Ovary (tissue), 7 donors: ENCODE measurements at regions not wholly inside any gene's neighbourhood (a gene's known extent, or its start where the extent isn't known, plus 50 kb on each side); places are given as distances from the start of the nearest gene placed in this dataset.

Source experiments
- DNase-seq, 5 donors: peaks; one replicate each; pipeline ENCODE4 v3.0.0-alpha.2; 2019 to 2020
- H3K27ac ChIP-seq, 2 donors: fragments of 200-600 bp; one replicate each; pipeline versions ENCODE4 v1.5.1 to v1.8.0; 2019 to 2022
- H3K27me3 ChIP-seq: fragments of 200-600 bp; one replicate; pipeline ENCODE4 v1.8.0; 2022
- H3K36me3 ChIP-seq: fragments of 200-600 bp; sonication (generic); one replicate; pipeline ENCODE4 v1.5.1; 2019
- H3K4me1 ChIP-seq: one replicate; pipeline ENCODE4 v1.8.1; 2013; ENCODE audit warnings: mild to moderate bottlenecking, moderate library complexity; ENCODE audit not compliant: insufficient read depth
- H3K4me3 ChIP-seq: fragments of 200-600 bp; sonication (generic); one replicate; pipeline ENCODE4 v1.5.1; 2017
- H3K9me3 ChIP-seq, 2 donors: fragments of 200-600 bp in 1 of 2; sonication (generic) in 1 of 2; one replicate each; pipeline versions ENCODE4 v1.5.1 to v1.8.1; 2013 to 2019; ENCODE audit warnings: mild to moderate bottlenecking in 1 of 2, moderate library complexity in 1 of 2
- EP300 ChIP-seq: sonication (generic); formaldehyde crosslinking; IDR thresholded peaks from one replicate; pipeline ENCODE4 v1.6.1; 2017; ENCODE audit warnings: antibody characterized with exemption
- POLR2A ChIP-seq: fragments of 450-650 bp; IDR thresholded peaks from one replicate; pipeline ENCODE4 v1.6.1; 2017; ENCODE audit warnings: antibody characterized with exemption, mild to moderate bottlenecking, moderate library complexity
- WGBS, 3 donors: extraction: QIAGEN DNeasy Blood & Tissue Kit in 1 of 3; methylation state at CpG; one replicate each; pipeline versions ENCODE4 v1.1.5 to v1.1.7; 2013 to 2017; 5-methylcytosine and 5-hydroxymethylcytosine counted together
- intact Hi-C, 4 donors: fragments of 100-400 bp; cut with DNase I; formaldehyde crosslinking; loops; one replicate each; pipeline versions ENCODE4 v1.11.0 to v1.15.1; 2022 to 2023
- TF ChIP-seq, protein P1 (sequence below), 3 donors: fragments of 450-650 bp in 2 of 3; fragments of 200-600 bp in 1 of 3; IDR thresholded peaks; one replicate each; pipeline versions ENCODE4 v1.5.1 to v1.8.0; 2016 to 2022; ENCODE audit warnings: antibody characterized with exemption in 3 of 3, mild to moderate bottlenecking in 1 of 3
- donor health status: DM: no; HTN: no; CAD: no; lungs with moderate emphysema.
- donor health status: DM: no; HTN: no; CAD: no.
- donor health status: Bipolar disorder and iron deficiency.
- donor health status: DM: no; HTN: no; CAD: no.
- donor health status: DM: yes; HTN: yes; CAD: no.

DNA sequence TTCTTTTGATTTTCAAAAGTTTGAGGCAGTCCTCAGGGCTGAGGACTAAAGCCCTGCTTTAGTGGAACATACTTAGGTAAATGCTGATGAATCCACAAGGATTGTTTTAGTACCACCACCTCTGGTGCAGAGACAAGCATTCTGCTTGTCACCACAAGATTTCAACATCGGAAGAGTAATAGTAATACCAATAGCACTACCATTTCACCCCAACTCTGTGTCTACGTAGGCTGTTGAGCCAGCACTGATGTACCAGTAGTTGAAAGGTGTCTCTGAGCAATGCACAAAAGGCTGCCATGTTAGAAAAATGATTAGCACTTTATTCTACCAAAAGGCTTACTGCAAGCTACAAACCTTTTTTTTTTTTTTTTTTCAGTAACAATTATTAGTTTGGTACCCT, 213.2 kb upstream of the SLC24A2 start:
- Histone ChIP-seq H3K36me3 (no peaks in the 10 kb centered on the region), H3K9me3 (no peaks in the 10 kb centered on the region), H3K4me1 (no peaks in the 10 kb centered on the region), H3K27ac (no peak overlapping the region), H3K27me3 (no peaks in the 10 kb centered on the region), H3K4me3 (no peak overlapping the region)
- WGBS, 3 donors, result 94 to 97% (median 95%) methylated on average over 2 of the region's 2 CpGs
- intact Hi-C loops, result no loop called here
- DNase-seq, result no peak
- TF ChIP-seq, protein P1, sequence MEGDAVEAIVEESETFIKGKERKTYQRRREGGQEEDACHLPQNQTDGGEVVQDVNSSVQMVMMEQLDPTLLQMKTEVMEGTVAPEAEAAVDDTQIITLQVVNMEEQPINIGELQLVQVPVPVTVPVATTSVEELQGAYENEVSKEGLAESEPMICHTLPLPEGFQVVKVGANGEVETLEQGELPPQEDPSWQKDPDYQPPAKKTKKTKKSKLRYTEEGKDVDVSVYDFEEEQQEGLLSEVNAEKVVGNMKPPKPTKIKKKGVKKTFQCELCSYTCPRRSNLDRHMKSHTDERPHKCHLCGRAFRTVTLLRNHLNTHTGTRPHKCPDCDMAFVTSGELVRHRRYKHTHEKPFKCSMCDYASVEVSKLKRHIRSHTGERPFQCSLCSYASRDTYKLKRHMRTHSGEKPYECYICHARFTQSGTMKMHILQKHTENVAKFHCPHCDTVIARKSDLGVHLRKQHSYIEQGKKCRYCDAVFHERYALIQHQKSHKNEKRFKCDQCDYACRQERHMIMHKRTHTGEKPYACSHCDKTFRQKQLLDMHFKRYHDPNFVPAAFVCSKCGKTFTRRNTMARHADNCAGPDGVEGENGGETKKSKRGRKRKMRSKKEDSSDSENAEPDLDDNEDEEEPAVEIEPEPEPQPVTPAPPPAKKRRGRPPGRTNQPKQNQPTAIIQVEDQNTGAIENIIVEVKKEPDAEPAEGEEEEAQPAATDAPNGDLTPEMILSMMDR (IDR thresholded peaks at IDR 0.05), result no peak

DNA sequence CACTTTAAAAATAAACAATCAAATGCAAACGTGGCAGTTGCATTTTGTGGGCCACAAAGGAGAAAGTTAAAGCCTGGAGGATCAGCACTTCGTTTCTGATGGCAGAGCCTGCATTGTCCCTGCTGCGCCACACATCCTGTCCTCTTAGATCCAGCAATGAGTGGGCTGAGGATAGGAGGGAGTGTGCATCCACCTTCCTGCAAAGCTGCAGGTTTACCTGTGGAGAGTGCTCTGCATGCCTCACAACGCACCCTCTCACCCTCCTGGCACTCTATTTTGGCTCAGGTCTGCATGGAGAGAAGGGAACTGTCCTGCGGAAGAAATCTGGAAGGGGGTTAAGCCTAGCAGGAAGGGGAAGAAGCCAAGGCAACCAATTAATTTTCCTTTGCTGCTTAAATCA, 212.2 kb upstream of the SLC24A2 start:
- H3K4me1 ChIP-seq, result no peaks in the 10 kb centered on the region
- intact Hi-C loops, result no loop called here
- no peak for DNase-seq
- no peaks in the 10 kb centered on the region for H3K27me3 ChIP-seq
- WGBS, 3 donors, result 75 to 78% (median 76%) methylated on average over 5 of the region's 5 CpGs
- TF ChIP-seq POLR2A (no peak), EP300 (no peak)
- TF ChIP-seq, protein P1 (IDR thresholded peaks at IDR 0.05), result no peak
- H3K36me3 ChIP-seq, result no peaks in the 10 kb centered on the region
- no peak overlapping the region for H3K27ac ChIP-seq
- no peaks in the 10 kb centered on the region for H3K9me3 ChIP-seq
- no peak overlapping the region for H3K4me3 ChIP-seq

DNA sequence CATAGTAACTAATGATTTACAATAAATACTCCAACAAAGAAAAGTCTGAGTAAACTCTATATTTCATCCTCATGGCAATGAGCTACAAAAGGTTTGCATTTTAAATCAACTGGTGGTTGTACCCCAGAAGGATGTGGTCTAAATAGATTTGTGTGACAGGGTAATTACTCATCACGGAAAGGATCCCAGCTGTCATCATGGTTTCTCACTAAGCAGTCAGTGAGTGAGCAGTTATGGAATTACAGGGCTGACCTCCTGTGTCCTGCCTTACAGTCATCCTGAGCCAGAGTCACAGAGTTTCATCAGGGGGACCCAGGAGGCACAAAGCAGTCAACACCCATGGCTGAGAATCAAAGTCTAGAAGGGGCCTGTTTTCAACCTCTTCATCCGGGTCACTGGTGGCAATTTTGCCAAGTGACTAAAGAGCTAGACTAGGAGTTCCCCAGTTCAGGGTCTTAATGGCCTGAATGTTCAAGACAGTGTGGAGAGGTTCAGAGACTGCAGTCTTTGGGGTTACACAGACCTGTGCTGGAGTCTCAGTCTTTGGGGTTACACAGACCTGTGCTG, 210.7 kb upstream of the SLC24A2 start:
- 88 to 94% (median 88%) methylated on average over 2 of the region's 2 CpGs for WGBS, 3 donors
- TF ChIP-seq POLR2A (no peak), EP300 (no peak)
- TF ChIP-seq, protein P1 (IDR thresholded peaks at IDR 0.05), result no peak
- Histone ChIP-seq H3K27me3 (no peaks in the 10 kb centered on the region), H3K4me1 (no peaks in the 10 kb centered on the region), H3K36me3 (no peaks in the 10 kb centered on the region), H3K27ac (no peak overlapping the region), H3K9me3 (no peaks in the 10 kb centered on the region), H3K4me3 (no peak overlapping the region)
- DNase-seq, result no peak
- intact Hi-C loops, result no loop called here

DNA sequence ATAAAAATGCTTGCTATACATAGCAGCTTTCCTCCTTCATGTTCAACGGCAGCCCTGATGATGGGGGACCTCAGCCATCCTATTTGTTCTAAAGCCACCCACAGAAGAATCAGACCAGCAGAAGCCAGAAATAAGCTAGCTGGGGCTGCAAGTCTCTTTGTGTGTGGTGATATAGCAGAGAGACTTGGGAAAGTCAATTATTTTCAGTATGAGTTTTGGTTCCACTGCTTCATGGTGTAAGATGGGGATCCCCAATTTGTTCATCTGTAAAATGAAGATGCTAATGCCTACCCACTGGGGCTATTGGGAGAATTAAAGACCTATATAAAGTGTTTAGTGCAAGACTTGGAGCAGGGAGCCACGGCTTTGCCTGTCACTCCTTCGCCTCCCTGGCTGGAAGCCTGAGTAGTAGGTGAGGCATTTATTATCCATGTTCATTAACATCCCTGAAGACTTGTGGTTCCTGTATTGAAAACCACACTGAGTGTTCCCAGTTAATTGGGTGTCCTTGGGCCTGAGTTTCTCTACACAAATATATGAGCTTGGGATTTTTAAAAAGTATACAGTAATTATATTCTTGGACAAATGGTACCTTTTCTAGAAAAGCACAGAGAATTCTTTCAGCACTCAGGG, 210.1 kb upstream of the SLC24A2 start:
- H3K36me3 ChIP-seq, result no peaks in the 10 kb centered on the region
- TF ChIP-seq, protein P1 (IDR thresholded peaks at IDR 0.05), result no peak
- TF ChIP-seq EP300 (no peak), POLR2A (no peak)
- no peak overlapping the region for H3K4me3 ChIP-seq
- no peak for DNase-seq
- WGBS, 3 donors, result 39 to 58% (median 54%) methylated on average over 3 of the region's 3 CpGs
- no peaks in the 10 kb centered on the region for H3K9me3 ChIP-seq
- H3K4me1 ChIP-seq, result no peaks in the 10 kb centered on the region
- intact Hi-C loops, result no loop called here
- no peak overlapping the region for H3K27ac ChIP-seq
- no peaks in the 10 kb centered on the region for H3K27me3 ChIP-seq
